NCI-H2029 (cell line): ENCODE measurements at regions not wholly inside any gene's neighbourhood (a gene's known extent, or its start where the extent isn't known, plus 50 kb on each side); places are given as distances from the start of the nearest gene placed in this dataset.
"Not testable (repeated sequence)": the region's sequence is repeated elsewhere in the genome, so short reads cannot be mapped to it uniquely, and the experiment has no call there.

ENCODE experiments used
- DNase-seq: peaks from one replicate; lab custom pipeline; 2025; lab: John Stamatoyannopoulos, UW

- DNase-seq = no peak
Measured at GRCh38 chr11:24171869-24172268, 325.0 kb upstream of the LUZP2 start.

GRCh38 chr11:24181395-24182047 is 315.3 kb upstream of the LUZP2 start:
- no peak for DNase-seq

DNA sequence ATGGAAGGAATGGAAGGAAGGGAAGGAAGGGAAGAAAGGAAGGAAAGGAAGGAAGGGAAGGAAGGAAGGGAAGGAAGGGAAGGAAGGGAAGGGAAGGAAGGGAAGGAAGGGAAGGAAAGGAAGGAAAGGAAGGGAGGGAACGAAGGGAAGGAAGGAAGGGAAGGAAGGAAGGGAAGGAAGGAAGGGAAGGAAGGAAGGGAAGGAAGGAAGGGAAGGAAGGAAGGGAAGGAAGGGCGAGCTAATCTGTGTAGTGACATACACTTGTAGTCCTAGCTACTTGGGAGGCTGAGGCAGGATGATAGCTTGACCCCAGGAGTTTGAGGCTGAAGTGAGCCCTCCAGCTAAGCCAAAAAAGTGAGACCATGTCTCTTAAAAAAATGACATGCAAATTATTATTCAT is 311.3 kb upstream of the LUZP2 start:
- not testable (repeated sequence) for DNase-seq

DNA sequence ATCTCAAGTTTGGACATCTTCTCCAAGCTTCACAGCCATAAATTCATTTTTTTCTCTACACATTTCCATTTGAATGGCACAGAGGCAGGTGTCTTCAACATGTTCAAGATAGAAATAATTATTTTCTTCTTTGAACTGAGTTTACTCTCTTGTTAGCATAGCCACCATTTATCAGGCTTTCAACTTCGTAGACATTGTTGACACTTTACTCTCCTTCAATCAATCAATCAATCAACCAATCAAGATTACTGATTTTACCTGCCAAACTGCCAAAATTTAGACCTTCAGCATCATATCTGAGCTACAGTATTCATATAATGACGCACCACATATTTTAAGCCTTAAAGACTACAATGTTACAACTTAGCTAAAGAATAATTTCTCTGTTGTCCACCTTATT is 300.1 kb upstream of the LUZP2 start:
- no peak for DNase-seq

DNA sequence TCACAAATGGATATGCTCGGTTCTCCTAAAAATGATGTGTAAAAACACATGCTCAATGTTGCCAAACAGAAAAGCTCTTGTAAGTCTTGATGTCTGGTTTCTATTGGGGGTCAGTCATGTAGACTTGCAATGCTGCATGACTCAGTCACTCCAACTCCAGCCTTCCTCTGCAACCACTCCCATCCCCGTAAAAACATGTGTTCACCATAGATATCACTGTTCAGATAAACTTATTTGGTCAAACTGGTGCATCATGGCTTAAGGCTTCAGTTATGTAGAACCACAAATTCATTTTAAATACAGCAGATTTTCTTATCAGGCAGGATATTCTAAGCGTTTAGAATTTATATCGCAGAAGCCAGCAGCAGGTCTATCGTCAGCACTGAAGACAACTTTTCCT is 298.4 kb upstream of the LUZP2 start:
- no peak for DNase-seq

- DNase-seq = no peak
Measured at GRCh38 chr11:24199461-24199860, 297.4 kb upstream of the LUZP2 start.

DNA sequence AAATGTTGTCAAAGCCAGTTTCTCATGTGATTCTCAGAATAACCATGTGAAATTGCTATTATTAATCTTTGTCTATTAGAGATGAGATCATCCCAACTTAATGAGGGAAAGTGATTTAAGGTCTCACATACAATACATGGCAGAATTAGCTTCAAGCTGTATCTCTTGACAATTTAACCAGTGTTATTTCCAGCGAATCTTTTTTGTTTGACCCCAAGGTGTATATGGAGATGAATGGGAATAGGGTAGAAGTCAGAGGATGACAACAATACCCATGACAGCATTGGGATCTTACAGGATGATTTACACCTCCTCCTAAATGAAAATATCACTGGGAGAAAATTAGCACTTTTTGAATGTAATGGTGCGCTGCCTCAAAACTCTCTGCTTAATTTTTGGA is 290.8 kb upstream of the LUZP2 start:
- DNase-seq = no peak

- DNase-seq = no peak
Measured at GRCh38 chr11:24206511-24206910, 290.3 kb upstream of the LUZP2 start.

- no peak for DNase-seq
Measured at GRCh38 chr11:24216488-24216887, 280.4 kb upstream of the LUZP2 start.

- DNase-seq = not testable (repeated sequence)
Measured at GRCh38 chr11:24217319-24217718, 279.5 kb upstream of the LUZP2 start.

- no peak for DNase-seq
Measured at GRCh38 chr11:24225501-24225900, 271.4 kb upstream of the LUZP2 start.

DNA sequence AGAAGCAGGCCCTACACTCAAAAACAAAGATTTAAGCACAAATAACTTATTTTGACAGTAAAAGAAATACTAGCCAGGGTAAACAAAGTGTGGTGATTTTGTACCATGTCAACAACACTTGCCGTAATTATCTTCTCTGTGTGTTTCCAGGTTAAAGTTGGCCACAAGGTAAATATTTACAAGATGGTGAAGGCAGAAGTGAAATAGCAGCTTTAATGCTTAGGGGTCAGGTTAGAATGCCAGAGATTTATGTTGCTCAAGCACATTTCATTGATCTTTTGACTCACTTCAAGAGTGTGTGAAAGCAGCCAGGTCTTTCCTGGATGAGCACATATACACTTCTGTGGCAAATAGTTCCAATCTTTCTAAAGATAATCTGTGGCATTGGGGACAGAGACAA is 270.2 kb upstream of the LUZP2 start:
- DNase-seq = no peak

DNA sequence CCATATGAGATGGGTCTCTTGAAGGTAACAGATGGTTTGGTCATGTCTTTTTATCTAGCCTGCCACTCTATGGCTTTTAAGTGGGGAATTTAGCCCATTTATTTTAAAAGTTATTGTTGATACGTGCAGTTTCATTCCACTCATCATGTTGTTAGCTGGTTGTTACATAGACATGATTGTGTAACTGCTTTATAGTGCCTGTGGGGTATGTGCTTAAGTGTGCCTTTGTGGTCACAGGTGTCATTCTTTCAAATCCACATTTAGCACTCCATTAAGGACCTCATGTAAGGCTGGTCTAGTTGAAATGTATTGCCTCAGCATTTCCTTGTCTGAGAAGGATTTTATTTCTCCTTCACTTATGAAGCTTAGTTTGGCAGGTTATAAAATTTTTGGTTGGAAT is 263.8 kb upstream of the LUZP2 start:
- DNase-seq = no peak

DNA sequence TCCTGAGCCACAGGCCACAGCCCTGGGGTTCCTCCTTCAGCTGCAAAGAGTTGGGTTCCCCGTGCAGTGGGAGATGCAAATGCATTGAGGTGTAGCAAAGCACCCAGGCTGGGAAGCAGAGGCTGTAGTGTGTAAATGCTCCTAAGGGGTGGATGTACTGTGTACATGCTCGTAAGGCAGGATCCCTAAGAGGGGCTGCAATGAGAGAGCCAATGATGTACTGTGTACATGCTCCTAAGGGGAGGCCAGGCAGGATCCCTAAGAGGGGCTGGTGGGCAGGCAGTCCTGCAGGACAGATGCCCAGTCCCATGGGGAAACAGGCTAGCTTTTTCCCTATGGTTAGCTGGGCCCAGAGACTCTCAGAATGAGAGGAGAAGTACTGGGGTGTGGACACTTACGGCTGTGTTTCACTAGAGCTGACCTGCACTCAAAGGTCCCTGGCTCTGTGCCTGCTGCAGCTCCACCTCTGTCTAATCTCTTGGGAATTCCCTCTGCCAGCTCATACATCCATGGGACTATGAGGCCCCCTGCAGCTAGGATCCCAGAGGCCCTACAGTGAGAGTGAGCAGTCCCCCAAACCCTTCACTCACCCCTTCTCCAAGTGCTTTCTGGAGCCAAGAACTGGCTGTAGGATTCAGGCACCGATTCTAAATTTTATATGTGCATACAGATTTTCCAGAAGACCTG is 261.9 kb upstream of the LUZP2 start:
- DNase-seq = no peak

DNA sequence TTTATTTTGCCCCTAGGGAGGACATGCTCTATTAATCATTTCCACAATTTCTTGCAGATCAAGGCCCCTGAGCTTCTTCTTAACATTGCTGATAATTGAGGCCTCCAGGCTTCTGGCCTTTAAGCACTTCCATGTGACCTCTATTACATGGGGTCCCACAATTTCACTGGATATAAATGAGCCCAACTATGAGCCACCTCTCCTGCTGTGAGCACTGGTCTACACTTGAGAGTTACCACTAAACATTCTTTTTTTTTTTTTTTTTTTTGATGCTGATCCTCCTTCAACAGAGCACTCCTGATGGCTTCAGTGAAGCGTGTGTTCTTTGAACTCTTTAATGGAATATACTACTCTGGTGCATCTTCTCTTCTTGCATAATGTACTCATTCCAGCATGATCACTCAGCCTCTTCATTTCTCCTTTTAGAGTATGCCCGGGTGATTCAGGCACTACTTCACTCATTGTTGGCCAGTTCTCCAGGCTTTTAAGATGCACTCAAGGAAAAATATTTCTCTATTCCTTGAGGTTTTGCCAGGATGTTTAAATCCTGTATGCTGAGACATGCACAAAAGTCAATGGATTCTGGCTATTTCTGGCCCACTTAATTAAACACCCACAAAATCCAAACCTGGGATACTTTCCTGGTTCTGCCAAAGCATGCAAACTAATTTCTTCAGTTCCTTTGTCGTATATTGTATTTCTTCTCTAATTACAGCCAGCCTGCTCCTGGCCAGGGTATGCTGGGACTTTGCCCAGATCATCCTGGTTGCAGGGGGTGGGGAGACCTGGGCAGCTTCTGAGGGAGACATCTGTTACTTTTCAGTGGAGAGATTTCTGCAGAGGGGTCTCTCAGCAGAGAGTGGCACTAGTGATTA is 257.8 kb upstream of the LUZP2 start:
- DNase-seq = no peak

- no peak for DNase-seq
Measured at GRCh38 chr11:24239930-24240329, 256.9 kb upstream of the LUZP2 start.

DNA sequence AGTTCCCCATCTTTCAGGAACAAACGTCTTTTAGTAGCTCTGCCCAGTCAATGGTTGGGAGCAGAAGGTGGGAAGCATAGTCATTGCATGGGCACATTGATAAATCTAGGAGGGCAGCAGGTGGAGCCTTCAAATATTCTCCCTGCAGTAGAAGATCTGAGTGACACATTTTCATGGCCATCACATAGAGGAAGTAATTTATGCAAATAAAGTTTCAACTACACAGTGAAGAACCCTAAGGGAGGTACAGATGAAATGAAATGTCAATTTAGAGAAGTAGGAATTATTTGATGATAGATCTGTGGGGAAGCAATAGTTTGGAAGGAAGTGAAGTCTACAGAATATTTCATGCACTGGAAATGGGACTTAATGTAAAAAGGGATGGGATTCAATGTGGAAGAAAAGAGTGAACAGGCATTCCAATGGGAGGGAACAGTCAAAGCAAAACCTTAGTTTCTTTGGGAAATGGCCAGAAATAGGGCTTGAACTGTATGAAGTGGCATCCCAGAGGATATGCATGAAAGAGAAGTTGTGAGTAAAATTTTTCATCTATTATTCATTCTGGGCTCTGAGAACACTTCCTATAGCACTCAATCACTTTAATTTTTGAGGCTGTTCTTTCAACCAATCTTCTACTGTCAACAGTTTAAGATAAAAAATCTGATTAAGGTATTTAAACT is 256.2 kb upstream of the LUZP2 start:
- no peak for DNase-seq

GRCh38 chr11:24246715-24247114 is 250.1 kb upstream of the LUZP2 start:
- DNase-seq = no peak

GRCh38 chr11:24247846-24248245 is 249.0 kb upstream of the LUZP2 start:
- DNase-seq = no peak

DNA sequence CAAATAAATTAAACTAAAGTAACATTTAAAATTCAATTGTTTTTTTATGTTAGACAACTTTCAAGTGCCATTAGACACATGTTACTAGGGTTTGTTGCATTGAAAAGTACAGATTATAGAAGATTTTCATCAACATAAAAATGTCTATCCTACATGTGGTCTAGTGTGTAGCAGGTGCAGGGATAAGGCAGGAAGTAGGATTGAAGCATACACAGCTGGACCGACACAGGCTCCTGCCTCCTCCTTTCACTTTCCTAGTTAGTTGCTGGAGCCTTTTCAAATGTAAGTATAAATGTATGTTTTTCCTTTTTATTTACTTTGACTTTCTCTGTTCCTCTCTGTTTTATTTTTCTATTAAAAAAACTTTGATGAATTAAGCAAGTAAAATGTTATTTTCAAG is 246.9 kb upstream of the LUZP2 start:
- DNase-seq = no peak

GRCh38 chr11:24253237-24253760 is 243.6 kb upstream of the LUZP2 start:
- DNase-seq = no peak

GRCh38 chr11:24264868-24265267 is 232.0 kb upstream of the LUZP2 start:
- DNase-seq = no peak
